ENCODE measurements at regions not wholly inside any gene's neighbourhood (a gene's known extent, or its start where the extent isn't known, plus 50 kb on each side); places are given as distances from the start of the nearest gene placed in this dataset.
"Not testable (repeated sequence)": the region's sequence is repeated elsewhere in the genome, so short reads cannot be mapped to it uniquely, and the experiment has no call there.

- Mint-ChIP-seq H3K4me1 (ENCODE audit: low read depth, unreplicated experiment) (no peaks in the 10 kb centered on the region), H3K36me3 (ENCODE audit: unreplicated experiment) (no peaks in the 10 kb centered on the region), H3K9me3 (ENCODE audit: unreplicated experiment) (no peaks in the 10 kb centered on the region), H3K27me3 (ENCODE audit: unreplicated experiment) (peaks cover 2% of the 10 kb centered on the region), H3K4me3 (ENCODE audit: unreplicated experiment) (no peak overlapping the region), H3K27ac (ENCODE audit: unreplicated experiment) (no peak overlapping the region)
- no peak for TF ChIP-seq CTCF (IDR thresholded peaks at IDR 0.05; ENCODE audit: partially characterized antibody, unreplicated experiment)
- DNase-seq, result no peak
Observed at GRCh38 chr10:30171601-30172000, 112.2 kb upstream of the JCAD start.

DNA sequence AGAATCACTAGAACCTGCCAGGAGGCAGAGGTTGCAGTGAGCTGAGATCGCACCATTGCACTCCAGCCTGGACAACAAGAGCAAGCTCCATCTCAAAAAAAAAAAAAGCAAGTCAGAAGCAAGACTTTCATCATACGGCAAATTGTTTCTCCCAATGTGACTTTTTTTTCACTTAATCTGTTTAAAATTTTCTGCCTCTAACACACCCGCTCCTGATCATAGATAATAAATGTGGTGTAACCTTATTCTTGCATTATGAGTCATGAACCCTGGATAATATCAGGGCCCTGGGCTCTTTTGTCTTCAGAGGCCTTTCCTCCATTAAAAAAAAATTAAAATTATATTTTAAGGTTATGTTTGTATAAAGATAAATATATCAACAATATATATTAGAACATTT lies 111.4 kb upstream of the JCAD start:
- Mint-ChIP-seq H3K36me3 (ENCODE audit: unreplicated experiment) (no peaks in the 10 kb centered on the region), H3K4me1 (ENCODE audit: low read depth, unreplicated experiment) (no peaks in the 10 kb centered on the region), H3K27me3 (ENCODE audit: unreplicated experiment) (peaks cover 2% of the 10 kb centered on the region), H3K9me3 (ENCODE audit: unreplicated experiment) (no peaks in the 10 kb centered on the region), H3K27ac (ENCODE audit: unreplicated experiment) (no peak overlapping the region), H3K4me3 (ENCODE audit: unreplicated experiment) (no peak overlapping the region)
- no peak for DNase-seq
- no peak for TF ChIP-seq CTCF (IDR thresholded peaks at IDR 0.05; ENCODE audit: partially characterized antibody, unreplicated experiment)

DNA sequence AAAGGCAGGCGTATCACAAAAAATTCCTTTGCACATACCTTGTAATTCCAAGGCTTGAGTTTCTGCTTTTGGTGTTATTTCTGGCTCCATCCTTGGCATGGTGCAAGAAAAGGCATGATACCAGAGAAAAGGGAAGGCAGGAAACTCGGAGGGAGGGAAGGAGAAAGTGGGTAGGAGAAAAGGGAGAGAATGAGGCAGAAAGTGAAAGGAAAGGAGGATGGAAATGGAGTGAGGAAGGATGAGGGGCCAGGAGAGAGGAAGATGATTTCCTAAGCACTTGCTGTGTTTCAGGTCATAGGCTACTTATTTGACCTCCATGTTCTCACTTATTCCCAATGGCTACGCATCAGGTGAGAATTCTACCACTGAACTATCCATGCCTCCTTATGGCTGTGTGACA lies 110.8 kb upstream of the JCAD start:
- TF ChIP-seq CTCF (IDR thresholded peaks at IDR 0.05; ENCODE audit: partially characterized antibody, unreplicated experiment), result no peak
- Mint-ChIP-seq H3K36me3 (ENCODE audit: unreplicated experiment) (no peaks in the 10 kb centered on the region), H3K4me3 (ENCODE audit: unreplicated experiment) (no peak overlapping the region), H3K9me3 (ENCODE audit: unreplicated experiment) (no peaks in the 10 kb centered on the region), H3K27me3 (ENCODE audit: unreplicated experiment) (peaks cover 2% of the 10 kb centered on the region), H3K4me1 (ENCODE audit: low read depth, unreplicated experiment) (no peaks in the 10 kb centered on the region), H3K27ac (ENCODE audit: unreplicated experiment) (no peak overlapping the region)
- DNase-seq, result no peak

- Mint-ChIP-seq H3K27me3 (ENCODE audit: unreplicated experiment) (peaks cover 2% of the 10 kb centered on the region), H3K4me1 (ENCODE audit: low read depth, unreplicated experiment) (no peaks in the 10 kb centered on the region), H3K36me3 (ENCODE audit: unreplicated experiment) (no peaks in the 10 kb centered on the region), H3K4me3 (ENCODE audit: unreplicated experiment) (no peak overlapping the region), H3K27ac (ENCODE audit: unreplicated experiment) (no peak overlapping the region), H3K9me3 (ENCODE audit: unreplicated experiment) (no peaks in the 10 kb centered on the region)
- TF ChIP-seq CTCF (IDR thresholded peaks at IDR 0.05; ENCODE audit: partially characterized antibody, unreplicated experiment), result no peak
- no peak for DNase-seq
Observed at GRCh38 chr10:30169342-30169741, 110.0 kb upstream of the JCAD start.

GRCh38 chr10:30166929-30167328 lies 107.5 kb upstream of the JCAD start:
- DNase-seq, result no peak
- H3K36me3 Mint-ChIP-seq (ENCODE audit: unreplicated experiment), result no peaks in the 10 kb centered on the region
- no peaks in the 10 kb centered on the region for H3K9me3 Mint-ChIP-seq (ENCODE audit: unreplicated experiment)
- H3K27me3 Mint-ChIP-seq (ENCODE audit: unreplicated experiment), result peaks cover 2% of the 10 kb centered on the region
- no peak for TF ChIP-seq CTCF (IDR thresholded peaks at IDR 0.05; ENCODE audit: partially characterized antibody, unreplicated experiment)
- no peak overlapping the region for H3K4me3 Mint-ChIP-seq (ENCODE audit: unreplicated experiment)
- no peaks in the 10 kb centered on the region for H3K4me1 Mint-ChIP-seq (ENCODE audit: low read depth, unreplicated experiment)
- no peak overlapping the region for H3K27ac Mint-ChIP-seq (ENCODE audit: unreplicated experiment)

DNA sequence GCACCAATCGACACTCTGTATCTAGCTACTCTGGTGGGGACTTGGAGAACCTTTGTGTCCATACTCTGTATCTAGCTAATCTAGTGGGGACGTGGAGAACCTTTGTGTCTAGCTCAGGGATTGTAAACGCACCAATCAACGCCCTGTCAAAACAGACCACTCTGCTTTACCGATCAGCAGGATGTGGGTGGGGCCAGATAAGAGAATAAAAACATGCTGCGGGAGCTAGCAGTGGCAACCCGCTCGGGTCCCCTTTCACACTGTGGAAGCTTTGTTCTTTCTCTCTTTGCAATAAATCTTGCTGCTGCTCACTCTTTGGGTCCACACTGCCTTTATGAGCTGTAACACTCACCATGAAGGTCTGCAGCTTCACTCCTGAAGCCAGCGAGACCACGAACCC lies 104.0 kb upstream of the JCAD start:
- H3K36me3 Mint-ChIP-seq (ENCODE audit: unreplicated experiment); DNase-seq; H3K4me1 Mint-ChIP-seq (ENCODE audit: low read depth, unreplicated experiment); H3K4me3 Mint-ChIP-seq (ENCODE audit: unreplicated experiment); H3K9me3 Mint-ChIP-seq (ENCODE audit: unreplicated experiment); H3K27ac Mint-ChIP-seq (ENCODE audit: unreplicated experiment); H3K27me3 Mint-ChIP-seq (ENCODE audit: unreplicated experiment): not testable (repeated sequence)

DNA sequence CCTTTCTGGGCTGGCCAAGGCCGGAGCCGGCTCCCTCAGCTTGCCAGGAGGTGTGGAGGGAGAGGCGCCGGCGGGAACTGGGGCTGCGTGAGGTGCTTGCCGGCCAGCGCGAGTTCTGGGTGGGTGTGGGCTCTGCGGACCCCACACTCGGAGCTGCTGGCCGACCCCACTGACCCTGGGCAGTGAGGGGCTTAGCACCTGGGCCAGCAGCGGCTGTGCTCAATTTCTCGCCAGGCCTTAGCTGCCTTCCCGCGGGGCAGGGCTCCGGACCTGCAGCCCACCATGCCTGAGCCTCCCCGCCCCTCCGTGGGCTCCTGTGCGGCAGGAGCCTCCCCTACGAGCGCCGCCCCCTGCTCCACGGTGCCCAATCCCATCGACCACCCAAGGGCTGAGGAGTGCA lies 103.4 kb upstream of the JCAD start:
- not testable (repeated sequence) for H3K36me3 Mint-ChIP-seq (ENCODE audit: unreplicated experiment); H3K9me3 Mint-ChIP-seq (ENCODE audit: unreplicated experiment); H3K27me3 Mint-ChIP-seq (ENCODE audit: unreplicated experiment); H3K27ac Mint-ChIP-seq (ENCODE audit: unreplicated experiment); H3K4me3 Mint-ChIP-seq (ENCODE audit: unreplicated experiment); H3K4me1 Mint-ChIP-seq (ENCODE audit: low read depth, unreplicated experiment); DNase-seq
